Gastrocnemius medialis (tissue), 4 donors: ENCODE measurements at regions not wholly inside any gene's neighbourhood (a gene's known extent, or its start where the extent isn't known, plus 50 kb on each side); places are given as distances from the start of the nearest gene placed in this dataset.

Source experiments
- ATAC-seq, 2 donors: fragments of 150-250 bp; one replicate each; pipeline ENCODE4 v1.9.1; 2016
- DNase-seq, 2 donors: peaks; one replicate each; pipeline ENCODE4 v3.0.0-alpha.2; 2019
- H3K27ac ChIP-seq, 4 donors: fragments of 200-600 bp; sonication (generic); 1 replicate in 1 of 4; 2 replicates in 3 of 4; pipeline ENCODE4 v1.5.1; 2016 to 2018; ENCODE audit warnings: mild to moderate bottlenecking in 2 of 4, moderate library complexity in 1 of 4
- H3K27me3 ChIP-seq, 3 donors: fragments of 200-600 bp; sonication (generic) in 2 of 3; 1 replicate in 1 of 3; 2 replicates in 2 of 3; pipeline versions ENCODE4 v1.5.1 to v1.6.0; 2016 to 2019; ENCODE audit warnings: mild to moderate bottlenecking in 1 of 3, moderate library complexity in 1 of 3
- H3K36me3 ChIP-seq, 2 donors: fragments of 200-600 bp; sonication (generic) in 1 of 2; one replicate each; pipeline ENCODE4 v1.5.1; 2017 to 2018
- H3K4me1 ChIP-seq, 2 donors: fragments of 200-600 bp; sonication (generic) in 1 of 2; one replicate each; pipeline ENCODE4 v1.5.1; 2016 to 2017; ENCODE audit warnings: mild to moderate bottlenecking in 2 of 2
- H3K4me3 ChIP-seq, 4 donors: fragments of 200-600 bp; sonication (generic) in 3 of 4; 1 replicate in 1 of 4; 2 replicates in 3 of 4; pipeline ENCODE4 v1.5.1; 2016 to 2019; ENCODE audit warnings: mild to moderate bottlenecking in 2 of 4
- H3K9me3 ChIP-seq, 3 donors: fragments of 200-600 bp; sonication (generic) in 2 of 3; 1 replicate in 1 of 3; 2 replicates in 2 of 3; pipeline ENCODE4 v1.5.1; 2016 to 2019
- POLR2A ChIP-seq, 2 donors: fragments of 450-650 bp; IDR thresholded peaks; one replicate each; pipeline ENCODE4 v1.6.1; 2017; ENCODE audit warnings: antibody characterized with exemption in 2 of 2, mild to moderate bottlenecking in 2 of 2, moderate library complexity in 2 of 2
- in situ Hi-C, 4 donors: fragments of 200-750 bp; cut with MboI; loops; one replicate each; pipeline versions ENCODE4 v1.15.0 to v1.8.0; 2017; ENCODE audit warnings: low sequenced_read_pairs in 4 of 4
- intact Hi-C: fragments of 100-400 bp; cut with DNase I; formaldehyde crosslinking; loops from one replicate; pipeline ENCODE4 v1.15.1; 2023; ENCODE audit warnings: low total_unique reads
- TF ChIP-seq, protein P1 (sequence below), 5 experiments: fragments of 450-650 bp in 3 of 5; fragments of 200-600 bp in 2 of 5; sonication (generic) in 2 of 5; IDR thresholded peaks in 4 of 5; conservative IDR thresholded peaks in 1 of 5; 1 replicate in 4 of 5; 2 replicates in 1 of 5; pipeline ENCODE4 v1.5.1; 2016 to 2019; ENCODE audit warnings: antibody characterized with exemption in 5 of 5, mild to moderate bottlenecking in 3 of 5, moderate library complexity in 3 of 5

DNA sequence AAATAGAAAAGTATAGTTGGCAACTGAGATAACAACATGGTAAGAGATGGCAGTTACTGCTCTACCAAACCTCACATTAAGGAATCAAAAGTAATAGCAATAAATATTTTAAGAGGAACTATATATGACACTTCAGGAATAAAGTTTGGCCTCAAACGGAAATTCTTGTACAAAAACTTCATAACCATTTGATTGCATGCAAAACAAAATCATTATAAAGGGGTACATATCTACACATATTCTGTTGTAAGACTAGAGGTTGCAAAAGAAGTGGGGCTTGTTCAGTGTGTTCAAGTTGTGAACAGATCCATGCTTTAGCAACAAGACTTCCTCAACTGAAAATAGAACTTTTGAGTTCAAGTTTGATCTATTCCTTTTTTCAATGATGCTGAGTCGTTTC, 133.5 kb upstream of the MIR17HG start:
- no peak for ATAC-seq
- Histone ChIP-seq H3K36me3 (no peaks in the 10 kb centered on the region), H3K9me3 (peaks cover 0 to 4% (median 0%) of the 10 kb centered on the region in 3 donors), H3K4me1 (no peaks in the 10 kb centered on the region), H3K27me3 (peaks cover 0 to 3% (median 0%) of the 10 kb centered on the region in 3 donors), H3K27ac (no peak overlapping the region), H3K4me3 (no peak overlapping the region)
- intact Hi-C loops = no loop called here
- TF ChIP-seq POLR2A (IDR thresholded peaks at IDR 0.05) = no peak
- TF ChIP-seq, protein P1, sequence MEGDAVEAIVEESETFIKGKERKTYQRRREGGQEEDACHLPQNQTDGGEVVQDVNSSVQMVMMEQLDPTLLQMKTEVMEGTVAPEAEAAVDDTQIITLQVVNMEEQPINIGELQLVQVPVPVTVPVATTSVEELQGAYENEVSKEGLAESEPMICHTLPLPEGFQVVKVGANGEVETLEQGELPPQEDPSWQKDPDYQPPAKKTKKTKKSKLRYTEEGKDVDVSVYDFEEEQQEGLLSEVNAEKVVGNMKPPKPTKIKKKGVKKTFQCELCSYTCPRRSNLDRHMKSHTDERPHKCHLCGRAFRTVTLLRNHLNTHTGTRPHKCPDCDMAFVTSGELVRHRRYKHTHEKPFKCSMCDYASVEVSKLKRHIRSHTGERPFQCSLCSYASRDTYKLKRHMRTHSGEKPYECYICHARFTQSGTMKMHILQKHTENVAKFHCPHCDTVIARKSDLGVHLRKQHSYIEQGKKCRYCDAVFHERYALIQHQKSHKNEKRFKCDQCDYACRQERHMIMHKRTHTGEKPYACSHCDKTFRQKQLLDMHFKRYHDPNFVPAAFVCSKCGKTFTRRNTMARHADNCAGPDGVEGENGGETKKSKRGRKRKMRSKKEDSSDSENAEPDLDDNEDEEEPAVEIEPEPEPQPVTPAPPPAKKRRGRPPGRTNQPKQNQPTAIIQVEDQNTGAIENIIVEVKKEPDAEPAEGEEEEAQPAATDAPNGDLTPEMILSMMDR (IDR thresholded peaks at IDR 0.05 in 4 of 5, conservative IDR thresholded peaks at IDR 0.05 in 1 of 5) = no peak
- no peak for DNase-seq
- in situ Hi-C loops = no loop called here

DNA sequence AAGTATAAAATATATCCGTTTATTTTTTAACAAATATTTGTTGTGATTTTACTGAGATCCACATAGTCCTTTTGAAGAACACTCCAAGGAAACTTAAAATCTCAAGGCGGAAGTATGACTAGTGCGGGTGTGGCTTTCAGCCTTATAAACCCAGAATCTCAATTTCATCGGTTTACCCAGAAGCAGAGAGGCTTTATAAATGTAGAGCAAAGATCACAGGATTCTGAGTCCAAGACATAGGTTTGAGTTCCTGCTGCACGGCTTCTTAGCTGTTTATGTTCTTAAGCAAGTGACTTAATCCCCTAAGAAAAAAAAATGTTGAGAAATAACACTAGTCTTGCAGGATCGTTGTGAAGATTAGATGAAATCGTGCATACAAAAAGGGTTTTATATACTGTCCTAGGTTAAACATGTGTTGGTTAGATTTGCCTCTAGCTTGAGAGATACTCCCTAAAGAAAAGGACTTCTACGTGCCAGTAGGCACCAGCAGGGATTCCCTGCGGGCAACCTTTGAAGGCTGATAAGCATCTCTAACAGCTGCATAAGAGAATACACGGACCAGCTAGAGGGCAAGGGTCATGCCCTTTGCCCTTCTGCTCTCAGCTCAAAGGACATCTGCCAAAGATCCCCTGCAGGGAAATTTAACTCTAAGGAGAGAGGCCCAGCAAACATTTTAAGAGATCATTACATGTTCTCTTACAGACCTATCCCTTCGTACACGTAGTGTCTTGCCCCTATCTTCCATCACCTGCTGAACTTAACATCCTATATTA, 130.4 kb upstream of the MIR17HG start:
- in situ Hi-C loops (no loop called here), intact Hi-C loops (no loop called here)
- no peak overlapping the region for H3K27ac ChIP-seq
- H3K9me3 ChIP-seq = no peaks in the 10 kb centered on the region
- peaks cover 0 to 3% (median 0%) of the 10 kb centered on the region in 3 donors for H3K27me3 ChIP-seq
- no peaks in the 10 kb centered on the region for H3K4me1 ChIP-seq
- DNase-seq (no peak), ATAC-seq (no peak)
- no peak overlapping the region for H3K4me3 ChIP-seq
- TF ChIP-seq, protein P1 (IDR thresholded peaks at IDR 0.05 in 4 of 5, conservative IDR thresholded peaks at IDR 0.05 in 1 of 5) = no peak
- TF ChIP-seq POLR2A (IDR thresholded peaks at IDR 0.05) = no peak
- no peaks in the 10 kb centered on the region for H3K36me3 ChIP-seq

DNA sequence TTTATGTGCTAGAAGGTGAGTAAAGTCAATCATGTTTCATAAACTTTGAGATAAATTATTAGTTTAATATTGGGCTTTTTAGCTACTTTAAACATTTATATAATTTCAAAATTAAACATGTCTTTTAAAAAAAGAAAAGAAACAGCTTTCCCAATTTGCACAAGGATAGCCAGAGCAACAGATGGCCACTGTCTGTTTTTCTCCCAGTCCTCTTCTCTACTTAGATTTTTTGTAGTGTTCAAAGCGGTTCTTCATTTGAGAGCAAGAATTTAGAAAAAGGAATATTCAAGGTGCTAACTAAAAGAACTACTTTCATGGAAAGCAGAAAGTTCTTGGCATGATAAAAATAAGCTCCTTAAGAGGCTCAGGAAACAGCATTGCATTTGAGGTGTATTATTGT, 128.3 kb upstream of the MIR17HG start:
- Histone ChIP-seq H3K27ac (no peak overlapping the region), H3K27me3 (peaks cover 0 to 3% (median 0%) of the 10 kb centered on the region in 3 donors), H3K36me3 (no peaks in the 10 kb centered on the region), H3K4me1 (no peaks in the 10 kb centered on the region), H3K4me3 (no peak overlapping the region), H3K9me3 (no peaks in the 10 kb centered on the region)
- in situ Hi-C loops = no loop called here
- DNase-seq = no peak
- TF ChIP-seq POLR2A (IDR thresholded peaks at IDR 0.05) = no peak
- TF ChIP-seq, protein P1 (IDR thresholded peaks at IDR 0.05 in 4 of 5, conservative IDR thresholded peaks at IDR 0.05 in 1 of 5) = no peak
- intact Hi-C loops = no loop called here
- ATAC-seq = no peak

DNA sequence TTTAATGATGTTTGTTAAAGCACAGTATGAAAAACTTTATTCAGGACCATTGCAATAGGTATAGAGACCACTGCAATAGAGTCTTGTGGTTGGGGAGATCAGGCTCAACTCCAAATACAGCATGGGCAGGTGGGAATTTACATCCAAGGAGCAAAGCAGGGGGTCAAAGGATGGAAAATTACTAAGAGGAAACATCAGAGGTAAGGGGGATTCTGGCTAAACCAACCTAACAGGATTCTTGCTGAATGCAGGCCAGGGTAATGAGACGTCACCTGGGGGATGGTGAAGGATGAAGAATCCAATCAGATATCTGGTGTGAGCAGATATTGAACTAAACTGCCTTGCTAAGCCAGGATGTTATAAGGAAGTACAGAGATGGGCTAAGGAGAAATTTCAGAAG, 126.6 kb upstream of the MIR17HG start:
- Histone ChIP-seq H3K27ac (no peak overlapping the region), H3K4me1 (no peaks in the 10 kb centered on the region), H3K36me3 (no peaks in the 10 kb centered on the region), H3K27me3 (peaks cover 0 to 3% (median 0%) of the 10 kb centered on the region in 3 donors), H3K9me3 (no peaks in the 10 kb centered on the region), H3K4me3 (no peak overlapping the region)
- DNase-seq (no peak), ATAC-seq (no peak)
- TF ChIP-seq, protein P1 (IDR thresholded peaks at IDR 0.05 in 4 of 5, conservative IDR thresholded peaks at IDR 0.05 in 1 of 5) = no peak
- no peak for TF ChIP-seq POLR2A (IDR thresholded peaks at IDR 0.05)
- in situ Hi-C loops (no loop called here), intact Hi-C loops (no loop called here)
